Esophagus muscularis mucosa (tissue), 4 donors: ENCODE measurements at regions not wholly inside any gene's neighbourhood (a gene's known extent, or its start where the extent isn't known, plus 50 kb on each side); places are given as distances from the start of the nearest gene placed in this dataset.

ENCODE experiments used
- CTCF ChIP-seq, 3 experiments: fragments of 200-600 bp in 2 of 3; fragments of 450-650 bp in 1 of 3; sonication (generic) in 2 of 3; IDR thresholded peaks; one replicate each; pipeline ENCODE4 v1.5.1; 2017 to 2019; ENCODE audit warnings: antibody characterized with exemption in 3 of 3, mild to moderate bottlenecking in 2 of 3, moderate library complexity in 1 of 3
- EP300 ChIP-seq: sonication (generic); formaldehyde crosslinking; IDR thresholded peaks from one replicate; pipeline ENCODE4 v1.6.1; 2017; ENCODE audit warnings: antibody characterized with exemption
- POLR2A ChIP-seq: fragments of 450-650 bp; IDR thresholded peaks from one replicate; pipeline ENCODE4 v1.6.1; 2017; ENCODE audit warnings: antibody characterized with exemption, moderate library complexity, mild to moderate bottlenecking, low read depth

GRCh38 chr21:24278711-24279110 is 1328.6 kb downstream of the MRPL39 start:
- TF ChIP-seq EP300: no peak
- no peak for TF ChIP-seq CTCF (IDR thresholded peaks at IDR 0.05)
- TF ChIP-seq POLR2A: no peak
